Thymus (tissue), 11 donors: ENCODE measurements at regions not wholly inside any gene's neighbourhood (a gene's known extent, or its start where the extent isn't known, plus 50 kb on each side); places are given as distances from the start of the nearest gene placed in this dataset.

Source experiments
- DNase-seq, 9 donors: peaks; one replicate each; pipeline ENCODE4 v3.0.0-alpha.2; 2013; ENCODE audit warnings: low spot score in 9 of 9, low read depth in 6 of 9, missing footprints in 1 of 9
- H3K27ac ChIP-seq, 2 donors: one replicate each; pipeline ENCODE4 v1.5.1; 2013; ENCODE audit warnings: control low read depth in 1 of 2, low read depth in 1 of 2, low read length in 1 of 2, mild to moderate bottlenecking in 1 of 2, moderate library complexity in 1 of 2
- H3K27me3 ChIP-seq, 2 donors: one replicate each; pipeline ENCODE4 v1.5.1; 2013; ENCODE audit warnings: low read length in 1 of 2; ENCODE audit not compliant: control insufficient read depth in 2 of 2, insufficient read depth in 1 of 2
- H3K36me3 ChIP-seq, 2 donors: one replicate each; pipeline ENCODE4 v1.5.1; 2013; ENCODE audit warnings: low read length in 1 of 2, mild to moderate bottlenecking in 1 of 2, moderate library complexity in 1 of 2; ENCODE audit not compliant: control insufficient read depth in 2 of 2, insufficient read depth in 2 of 2
- H3K4me1 ChIP-seq, 2 donors: one replicate each; pipeline ENCODE4 v1.5.1; 2013; ENCODE audit warnings: low read length in 2 of 2; ENCODE audit not compliant: control insufficient read depth in 2 of 2, insufficient read depth in 2 of 2
- H3K4me3 ChIP-seq, 2 donors: one replicate each; pipeline ENCODE4 v1.5.1; 2013; ENCODE audit warnings: low read length in 2 of 2, control low read depth in 1 of 2, mild to moderate bottlenecking in 1 of 2
- H3K9me3 ChIP-seq, 2 donors: one replicate each; pipeline ENCODE4 v1.5.1; 2013; ENCODE audit warnings: low read length in 1 of 2, mild to moderate bottlenecking in 1 of 2; ENCODE audit not compliant: control insufficient read depth in 2 of 2, insufficient read depth in 1 of 2
- WGBS: extraction: QIAGEN DNeasy Blood & Tissue Kit; methylation state at CpG from one replicate; pipeline ENCODE4 v1.1.7; 2013; 5-methylcytosine and 5-hydroxymethylcytosine counted together
- donor health status: healthy.

DNA sequence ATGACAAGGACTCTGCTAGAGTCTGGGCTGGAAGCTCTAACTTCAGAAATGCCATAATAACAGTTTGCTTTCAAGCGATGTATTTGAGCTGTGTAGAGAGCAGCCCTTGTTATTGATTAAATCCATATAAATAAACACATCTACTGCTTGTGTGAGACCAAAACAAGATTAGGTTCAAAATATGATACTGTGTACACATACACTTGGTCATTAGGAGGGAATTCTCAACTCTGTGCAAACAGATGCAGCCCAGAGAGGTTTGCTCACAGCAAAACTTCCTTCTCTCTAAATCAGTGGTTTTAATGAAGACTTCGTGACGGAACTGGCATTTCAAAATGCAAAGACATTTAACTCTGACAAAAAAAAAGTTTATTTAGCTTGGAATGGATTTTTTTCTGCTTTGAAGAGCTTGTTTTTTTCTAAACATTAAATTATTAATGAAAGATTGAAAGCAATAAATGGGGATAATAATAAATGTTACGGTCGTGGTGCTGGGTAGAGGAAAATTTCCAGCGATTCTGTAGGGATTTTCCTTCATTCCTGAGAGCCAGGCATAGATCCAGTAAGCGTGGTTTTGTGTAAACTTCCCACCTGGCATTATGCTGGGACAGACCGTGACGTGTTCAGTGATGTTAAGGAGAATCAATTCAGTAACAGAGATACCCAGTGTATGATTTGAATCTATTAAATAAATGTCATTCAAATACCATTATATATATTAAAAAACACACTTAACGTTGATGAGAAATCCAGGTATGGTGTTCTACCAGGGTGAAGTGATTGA, 213.7 kb downstream of the TEX29 start:
- 50% methylated on average over 10 of the region's 10 CpGs for WGBS
- H3K27ac ChIP-seq, result no peak overlapping the region
- H3K27me3 ChIP-seq, result peaks cover 19 to 83% of the 10 kb centered on the region in 2 donors
- no peaks in the 10 kb centered on the region for H3K9me3 ChIP-seq
- H3K4me1 ChIP-seq, result no peaks in the 10 kb centered on the region
- H3K4me3 ChIP-seq, result no peak overlapping the region
- no peaks in the 10 kb centered on the region for H3K36me3 ChIP-seq
- DNase-seq, result no peak

GRCh38 chr13:111534751-111535522, 214.5 kb downstream of the TEX29 start:
- Histone ChIP-seq H3K4me3 (no peak overlapping the region), H3K36me3 (no peaks in the 10 kb centered on the region), H3K27me3 (peaks cover 19 to 75% of the 10 kb centered on the region in 2 donors), H3K4me1 (no peaks in the 10 kb centered on the region), H3K27ac (no peak overlapping the region), H3K9me3 (no peaks in the 10 kb centered on the region)
- no peak for DNase-seq
- WGBS, result 14% methylated on average over 24 of the region's 24 CpGs

- H3K27me3 ChIP-seq, result peaks cover 19 to 70% of the 10 kb centered on the region in 2 donors
- no peak for DNase-seq
Measured at GRCh38 chr13:111535523-111535811, 215.0 kb downstream of the TEX29 start.

GRCh38 chr13:111536075-111536642, 215.7 kb downstream of the TEX29 start:
- H3K27me3 ChIP-seq, result peaks cover 19 to 65% of the 10 kb centered on the region in 2 donors
- no peak overlapping the region for H3K4me3 ChIP-seq

More at GRCh38 chr13:111535523-111535811, 215.0 kb downstream of the TEX29 start:
- no peaks in the 10 kb centered on the region for H3K9me3 ChIP-seq
- no peak overlapping the region for H3K4me3 ChIP-seq
- H3K27ac ChIP-seq, result no peak overlapping the region
- no peaks in the 10 kb centered on the region for H3K4me1 ChIP-seq
- H3K36me3 ChIP-seq, result no peaks in the 10 kb centered on the region
- WGBS, result 40% methylated on average over 5 of the region's 5 CpGs

GRCh38 chr13:111537115-111537728, 216.8 kb downstream of the TEX29 start:
- 91% methylated on average over 15 of the region's 15 CpGs for WGBS
- no peak for DNase-seq
- no peaks in the 10 kb centered on the region for H3K4me1 ChIP-seq
- no peaks in the 10 kb centered on the region for H3K36me3 ChIP-seq
- no peak overlapping the region for H3K4me3 ChIP-seq
- H3K27ac ChIP-seq, result no peak overlapping the region
- no peaks in the 10 kb centered on the region for H3K9me3 ChIP-seq
- H3K27me3 ChIP-seq, result peaks cover 19 to 56% of the 10 kb centered on the region in 2 donors

More at GRCh38 chr13:111536075-111536642, 215.7 kb downstream of the TEX29 start:
- 59% methylated on average over 11 of the region's 11 CpGs for WGBS
- H3K9me3 ChIP-seq, result no peaks in the 10 kb centered on the region
- no peak overlapping the region for H3K27ac ChIP-seq
- no peaks in the 10 kb centered on the region for H3K4me1 ChIP-seq
- H3K36me3 ChIP-seq, result no peaks in the 10 kb centered on the region
- no peak for DNase-seq

- Histone ChIP-seq H3K4me1 (no peaks in the 10 kb centered on the region), H3K9me3 (no peaks in the 10 kb centered on the region), H3K4me3 (no peak overlapping the region), H3K27me3 (peaks cover 19 to 52% of the 10 kb centered on the region in 2 donors), H3K27ac (no peak overlapping the region), H3K36me3 (no peaks in the 10 kb centered on the region)
- 92% methylated on average over 15 of the region's 15 CpGs for WGBS
- no peak for DNase-seq
Measured at GRCh38 chr13:111537843-111538499, 217.5 kb downstream of the TEX29 start.

GRCh38 chr13:111539252-111539651, 218.8 kb downstream of the TEX29 start:
- H3K27ac ChIP-seq, result no peak overlapping the region
- DNase-seq, result no peak
- no peaks in the 10 kb centered on the region for H3K36me3 ChIP-seq
- peaks cover 13 to 39% of the 10 kb centered on the region in 2 donors for H3K27me3 ChIP-seq
- H3K4me1 ChIP-seq, result no peaks in the 10 kb centered on the region
- WGBS, result 94% methylated on average over 12 of the region's 12 CpGs
- H3K9me3 ChIP-seq, result no peaks in the 10 kb centered on the region
- no peak overlapping the region for H3K4me3 ChIP-seq

DNA sequence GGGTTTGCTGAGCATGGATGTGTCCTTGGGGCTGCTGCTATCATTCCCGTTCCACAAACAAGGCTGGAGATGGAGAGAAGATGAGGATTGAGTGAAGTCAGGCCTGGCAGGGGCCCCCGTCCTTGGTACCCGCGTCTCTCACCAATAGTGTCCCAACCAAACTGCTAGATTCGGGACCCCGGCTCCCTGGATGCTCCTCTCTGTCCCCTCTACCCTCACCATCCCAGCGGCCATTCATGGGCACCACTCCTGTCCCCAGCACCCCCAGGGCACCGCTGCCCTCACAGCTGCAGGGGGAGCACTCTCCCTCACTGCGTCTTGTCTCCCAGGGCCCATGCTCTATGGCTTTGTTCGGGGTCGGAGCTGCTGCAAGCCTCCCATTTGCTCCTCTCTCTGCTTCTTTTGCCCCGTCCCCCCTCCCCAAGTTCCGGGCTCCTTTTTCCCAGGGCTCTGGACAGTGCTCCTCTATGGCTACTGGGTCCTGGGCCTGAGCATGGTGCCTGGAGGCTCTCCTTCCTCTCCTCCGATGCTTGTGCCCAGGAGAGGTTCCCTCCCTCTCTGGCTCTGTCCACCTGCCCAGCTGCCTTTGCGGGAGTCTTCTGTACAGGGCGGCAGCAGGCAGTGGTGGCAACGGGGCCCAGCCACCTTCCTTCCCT, 219.5 kb downstream of the TEX29 start:
- no peak overlapping the region for H3K27ac ChIP-seq
- H3K4me3 ChIP-seq, result no peak overlapping the region
- WGBS, result 94% methylated on average over 17 of the region's 17 CpGs
- DNase-seq, result no peak
- no peaks in the 10 kb centered on the region for H3K36me3 ChIP-seq
- no peaks in the 10 kb centered on the region for H3K4me1 ChIP-seq
- H3K27me3 ChIP-seq, result peaks cover 7 to 32% of the 10 kb centered on the region in 2 donors
- H3K9me3 ChIP-seq, result no peaks in the 10 kb centered on the region
